ENCODE measurements at regions not wholly inside any gene's neighbourhood (a gene's known extent, or its start where the extent isn't known, plus 50 kb on each side); places are given as distances from the start of the nearest gene placed in this dataset.

DNA sequence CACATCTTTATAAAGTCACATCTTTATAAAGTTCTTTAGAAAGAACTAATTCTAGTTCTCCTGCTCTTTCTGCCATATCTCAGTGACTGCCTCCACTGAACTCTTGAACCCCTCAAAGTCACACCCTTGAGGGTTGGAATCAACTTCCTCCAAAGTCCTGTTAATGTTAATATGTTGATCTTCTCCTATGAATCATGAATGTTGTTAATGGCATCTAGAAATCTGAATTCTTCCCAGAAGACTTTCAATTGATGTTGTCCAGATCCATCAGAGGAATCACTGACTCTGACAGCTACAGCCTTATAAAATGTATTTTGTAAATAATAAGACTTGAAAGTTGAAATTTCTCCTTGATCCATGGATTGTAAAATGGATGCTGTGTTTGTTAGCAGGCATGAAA, 213.4 kb downstream of the COX7C start:
- no peaks in the 10 kb centered on the region for H3K4me1 Mint-ChIP-seq (ENCODE audit: low read depth)

DNA sequence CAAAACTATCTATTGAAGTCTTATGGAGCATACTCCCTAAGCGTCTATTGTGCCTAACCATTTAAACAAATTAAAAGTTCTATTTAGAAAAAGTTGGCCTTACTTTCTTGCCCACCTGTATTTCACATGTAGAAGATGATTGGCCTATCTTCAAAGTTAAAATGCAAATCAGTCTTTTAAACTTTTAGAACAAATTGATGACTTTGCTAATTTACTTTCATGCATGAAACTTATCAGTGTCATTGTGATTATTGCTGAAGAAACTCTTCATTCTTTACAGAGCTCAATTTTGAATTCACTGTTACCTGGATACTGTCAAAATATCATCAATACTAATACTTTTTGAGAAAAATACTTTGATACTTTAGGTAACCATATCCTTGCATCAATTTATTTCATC, 216.1 kb downstream of the COX7C start:
- Mint-ChIP-seq H3K4me3 (ENCODE audit: unreplicated experiment) (no peak overlapping the region), H3K27me3 (ENCODE audit: low read depth) (peaks cover 2% of the 10 kb centered on the region), H3K27ac (ENCODE audit: unreplicated experiment) (no peak overlapping the region), H3K9me3 (ENCODE audit: low read depth) (peaks cover 9% of the 10 kb centered on the region), H3K4me1 (ENCODE audit: low read depth) (no peaks in the 10 kb centered on the region), H3K36me3 (ENCODE audit: low read depth) (no peaks in the 10 kb centered on the region)
- DNase-seq (ENCODE audit: low spot score): no peak
- TF ChIP-seq, protein P1, sequence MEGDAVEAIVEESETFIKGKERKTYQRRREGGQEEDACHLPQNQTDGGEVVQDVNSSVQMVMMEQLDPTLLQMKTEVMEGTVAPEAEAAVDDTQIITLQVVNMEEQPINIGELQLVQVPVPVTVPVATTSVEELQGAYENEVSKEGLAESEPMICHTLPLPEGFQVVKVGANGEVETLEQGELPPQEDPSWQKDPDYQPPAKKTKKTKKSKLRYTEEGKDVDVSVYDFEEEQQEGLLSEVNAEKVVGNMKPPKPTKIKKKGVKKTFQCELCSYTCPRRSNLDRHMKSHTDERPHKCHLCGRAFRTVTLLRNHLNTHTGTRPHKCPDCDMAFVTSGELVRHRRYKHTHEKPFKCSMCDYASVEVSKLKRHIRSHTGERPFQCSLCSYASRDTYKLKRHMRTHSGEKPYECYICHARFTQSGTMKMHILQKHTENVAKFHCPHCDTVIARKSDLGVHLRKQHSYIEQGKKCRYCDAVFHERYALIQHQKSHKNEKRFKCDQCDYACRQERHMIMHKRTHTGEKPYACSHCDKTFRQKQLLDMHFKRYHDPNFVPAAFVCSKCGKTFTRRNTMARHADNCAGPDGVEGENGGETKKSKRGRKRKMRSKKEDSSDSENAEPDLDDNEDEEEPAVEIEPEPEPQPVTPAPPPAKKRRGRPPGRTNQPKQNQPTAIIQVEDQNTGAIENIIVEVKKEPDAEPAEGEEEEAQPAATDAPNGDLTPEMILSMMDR (IDR thresholded peaks at IDR 0.05): no peak

More for the DNA sequence above, 213.4 kb downstream of the COX7C start:
- TF ChIP-seq, protein P1 (IDR thresholded peaks at IDR 0.05): no peak
- H3K9me3 Mint-ChIP-seq (ENCODE audit: low read depth): peaks cover 9% of the 10 kb centered on the region
- H3K27me3 Mint-ChIP-seq (ENCODE audit: low read depth): peaks cover 11% of the 10 kb centered on the region
- DNase-seq (ENCODE audit: low spot score): no peak
- H3K36me3 Mint-ChIP-seq (ENCODE audit: low read depth): no peaks in the 10 kb centered on the region
- no peak overlapping the region for H3K27ac Mint-ChIP-seq (ENCODE audit: unreplicated experiment)
- no peak overlapping the region for H3K4me3 Mint-ChIP-seq (ENCODE audit: unreplicated experiment)

DNA sequence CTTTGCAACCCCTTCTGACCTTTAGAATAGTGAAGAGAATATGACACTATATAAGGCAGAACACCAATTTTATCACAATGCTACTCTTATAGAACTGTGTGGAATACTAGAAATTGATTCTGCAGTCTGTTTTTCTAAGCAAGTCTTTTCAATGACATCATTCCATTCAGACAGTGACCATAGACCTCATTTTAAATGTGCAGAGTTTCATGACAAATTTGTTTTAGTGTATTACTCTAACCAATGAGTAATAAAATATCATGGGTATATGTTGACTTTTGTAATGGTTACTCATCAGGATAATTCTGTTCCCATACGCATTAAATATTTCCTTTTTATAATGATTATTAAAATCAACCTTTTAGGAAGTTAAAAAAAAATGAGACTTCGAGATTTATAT, 219.9 kb downstream of the COX7C start:
- no peak overlapping the region for H3K27ac Mint-ChIP-seq (ENCODE audit: unreplicated experiment)
- H3K36me3 Mint-ChIP-seq (ENCODE audit: low read depth): no peaks in the 10 kb centered on the region
- H3K9me3 Mint-ChIP-seq (ENCODE audit: low read depth): no peaks in the 10 kb centered on the region
- no peaks in the 10 kb centered on the region for H3K27me3 Mint-ChIP-seq (ENCODE audit: low read depth)
- H3K4me3 Mint-ChIP-seq (ENCODE audit: unreplicated experiment): no peak overlapping the region
- DNase-seq (ENCODE audit: low spot score): no peak
- TF ChIP-seq, protein P1 (IDR thresholded peaks at IDR 0.05): no peak
- H3K4me1 Mint-ChIP-seq (ENCODE audit: low read depth): no peaks in the 10 kb centered on the region

DNA sequence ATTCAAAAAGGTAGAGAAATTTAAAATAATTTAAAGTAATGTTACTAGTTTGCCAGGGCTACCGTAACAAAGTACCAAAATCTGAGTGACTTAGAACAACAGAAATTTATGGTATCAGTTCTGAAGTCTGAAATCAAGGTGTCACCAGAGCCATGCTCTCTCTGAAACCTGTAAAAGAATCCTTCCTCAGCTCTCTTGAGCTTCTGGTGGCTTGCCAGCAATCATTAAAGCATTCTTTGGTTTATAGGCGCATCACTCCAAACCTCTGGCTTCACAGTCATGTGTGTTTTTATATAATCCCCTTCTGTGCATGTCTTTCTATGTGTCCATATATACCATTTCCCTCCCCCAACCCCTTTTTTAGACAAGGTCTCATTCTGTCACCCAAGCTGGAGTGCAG, 220.3 kb downstream of the COX7C start:
- no peak overlapping the region for H3K27ac Mint-ChIP-seq (ENCODE audit: unreplicated experiment)
- no peaks in the 10 kb centered on the region for H3K4me1 Mint-ChIP-seq (ENCODE audit: low read depth)
- TF ChIP-seq, protein P1 (IDR thresholded peaks at IDR 0.05): no peak
- H3K9me3 Mint-ChIP-seq (ENCODE audit: low read depth): no peaks in the 10 kb centered on the region
- no peak overlapping the region for H3K4me3 Mint-ChIP-seq (ENCODE audit: unreplicated experiment)
- no peak for DNase-seq (ENCODE audit: low spot score)
- H3K27me3 Mint-ChIP-seq (ENCODE audit: low read depth): no peaks in the 10 kb centered on the region
- H3K36me3 Mint-ChIP-seq (ENCODE audit: low read depth): no peaks in the 10 kb centered on the region

DNA sequence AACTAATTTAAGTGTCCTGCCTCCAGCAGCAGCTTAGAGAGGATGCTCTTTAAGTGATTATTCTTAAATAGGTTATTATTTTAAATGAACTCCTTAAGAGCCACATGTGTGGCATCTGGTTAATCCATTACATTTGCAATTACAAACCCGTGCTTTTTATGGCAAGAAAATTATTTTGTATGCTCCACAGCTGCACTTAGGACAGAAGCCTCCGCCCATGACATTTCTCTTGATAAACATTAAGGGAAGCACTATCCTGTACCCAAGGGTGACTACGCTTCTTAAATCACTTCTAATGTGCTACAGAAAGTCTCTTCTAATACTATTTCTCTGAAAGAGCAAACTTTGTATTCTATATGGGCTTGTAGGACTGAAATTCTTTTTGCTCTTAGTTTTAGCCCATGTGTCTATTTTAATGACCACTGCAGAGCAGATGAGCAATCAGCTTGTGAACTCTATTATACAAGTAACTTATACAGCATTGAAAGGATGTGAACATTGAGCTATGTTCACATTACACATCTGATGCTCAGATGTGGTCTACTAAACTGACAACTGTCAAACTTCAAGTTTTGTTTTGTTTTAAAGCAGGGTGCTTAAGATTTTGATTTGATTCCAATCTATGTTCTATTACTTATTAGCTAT, 223.4 kb downstream of the COX7C start:
- H3K9me3 Mint-ChIP-seq (ENCODE audit: low read depth): no peaks in the 10 kb centered on the region
- no peaks in the 10 kb centered on the region for H3K27me3 Mint-ChIP-seq (ENCODE audit: low read depth)
- H3K27ac Mint-ChIP-seq (ENCODE audit: unreplicated experiment): no peak overlapping the region
- DNase-seq (ENCODE audit: low spot score): no peak
- H3K36me3 Mint-ChIP-seq (ENCODE audit: low read depth): no peaks in the 10 kb centered on the region
- TF ChIP-seq, protein P1 (IDR thresholded peaks at IDR 0.05): no peak
- H3K4me1 Mint-ChIP-seq (ENCODE audit: low read depth): no peaks in the 10 kb centered on the region
- H3K4me3 Mint-ChIP-seq (ENCODE audit: unreplicated experiment): no peak overlapping the region

Measured in chondrocyte (in vitro differentiated cells).